Fibroblast of lung (primary cell): ENCODE measurements at regions not wholly inside any gene's neighbourhood (a gene's known extent, or its start where the extent isn't known, plus 50 kb on each side); places are given as distances from the start of the nearest gene placed in this dataset.

Experiments
- CTCF ChIP-seq, 2 donors: IDR thresholded peaks in 1 of 2; conservative IDR thresholded peaks in 1 of 2; 1 replicate in 1 of 2; 2 replicates in 1 of 2; pipeline ENCODE4 v1.5.1; 2011 to 2012; ENCODE audit warnings: low read length in 2 of 2, control low read depth in 1 of 2, inconsistent platforms in 1 of 2, low read depth in 1 of 2, mild to moderate bottlenecking in 1 of 2
- EZH2 ChIP-seq: IDR thresholded peaks from 2 replicates; pipeline ENCODE4 v1.5.1; 2012; ENCODE audit warnings: low read length, control low read depth, mild to moderate bottlenecking; ENCODE audit errors: missing control alignments

- no peak for TF ChIP-seq CTCF (conservative IDR thresholded peaks at IDR 0.05 in 1 of 2, IDR thresholded peaks at IDR 0.05 in 1 of 2; ENCODE audit: low read depth in 1 of 2, low read length in 2 of 2)
- no peak for TF ChIP-seq EZH2
Observed at GRCh38 chr2:199696048-199696447, 154.9 kb downstream of the FTCDNL1 start.
